H1 (cell line): ENCODE measurements at regions not wholly inside any gene's neighbourhood (a gene's known extent, or its start where the extent isn't known, plus 50 kb on each side); places are given as distances from the start of the nearest gene placed in this dataset.

Experiments
- CTCF ChIA-PET: fragments of 300-600 bp; sonication (Branson Sonifier 250); formaldehyde crosslinking; loops from one replicate; lab custom pipeline; 2021; ENCODE audit not compliant: partially characterized antibody; lab: Charles Lee
- POLR2A ChIA-PET: fragments of 300-600 bp; sonication (Branson Sonifier 250); formaldehyde crosslinking; loops from one replicate; lab custom pipeline; 2021; ENCODE audit warnings: inconsistent platforms; ENCODE audit not compliant: partially characterized antibody; lab: Charles Lee
- DNase-seq, 2 experiments: peaks; one replicate each; pipeline versions ENCODE4 v3.0.0 to v3.0.0-alpha.2; 2010 to 2022; ENCODE audit warnings: low spot score in 2 of 2, low read depth in 1 of 2, mixed read lengths in 1 of 2
- FAIRE-seq: peaks from 2 replicates; lab custom pipeline; 2011; peaks lifted over from hg19 to GRCh38; lab: Jason Lieb, UNC
- H2AFZ ChIP-seq: 2 replicates; pipeline ENCODE4 v1.8.1; 2012; ENCODE audit warnings: low read length, inconsistent platforms
- H2AK5ac ChIP-seq: 2 replicates; pipeline ENCODE4 v1.6.1; 2013; ENCODE audit warnings: low read depth, low read length
- H2BK120ac ChIP-seq: replicated peaks from 2 replicates; pipeline ENCODE3; 2013; ENCODE audit warnings: low read depth, low read length, inconsistent platforms
- H2BK12ac ChIP-seq: 2 replicates; pipeline ENCODE4 v1.6.1; 2013; ENCODE audit warnings: low read depth, low read length
- H2BK15ac ChIP-seq: 2 replicates; pipeline ENCODE4 v1.6.1; 2013; ENCODE audit warnings: low read length
- H2BK20ac ChIP-seq: 2 replicates; pipeline ENCODE4 v1.6.1; 2013; ENCODE audit warnings: low read length
- H2BK5ac ChIP-seq: 2 replicates; pipeline ENCODE4 v1.6.1; 2013; ENCODE audit warnings: low read depth, low read length
- H3K14ac ChIP-seq: 2 replicates; pipeline ENCODE4 v1.6.1; 2013; ENCODE audit warnings: inconsistent platforms; ENCODE audit not compliant: insufficient read length
- H3K18ac ChIP-seq: 2 replicates; pipeline ENCODE4 v1.6.1; 2013; ENCODE audit warnings: low read length; ENCODE audit errors: extremely low read depth
- H3K23ac ChIP-seq: 2 replicates; pipeline ENCODE4 v1.6.1; 2013; ENCODE audit warnings: inconsistent platforms; ENCODE audit not compliant: insufficient read length
- H3K23me2 ChIP-seq: 2 replicates; pipeline ENCODE4 v1.6.1; 2013; ENCODE audit warnings: low read depth, low read length
- H3K27ac ChIP-seq: 2 replicates; pipeline ENCODE4 v1.6.1; 2011; ENCODE audit warnings: low read depth, low read length, inconsistent platforms
- H3K27me3 ChIP-seq, 4 experiments: replicated peaks in 1 of 4; 1 replicate in 1 of 4; 2 replicates in 3 of 4; pipeline versions ENCODE4 v1.6.1 to v1.8.1; 2011 to 2013; ENCODE audit warnings: low read length in 3 of 4, mild to moderate bottlenecking in 3 of 4, inconsistent platforms in 2 of 4, mixed read lengths in 2 of 4, moderate library complexity in 1 of 4; ENCODE audit not compliant: control insufficient read depth in 3 of 4, insufficient read depth in 3 of 4; ENCODE audit errors: extremely low read depth in 1 of 4
- H3K36me3 ChIP-seq, 4 experiments: 2 replicates each; pipeline versions ENCODE4 v1.6.1 to v1.8.1; 2011 to 2013; ENCODE audit warnings: mild to moderate bottlenecking in 4 of 4, low read length in 3 of 4, moderate library complexity in 2 of 4, control low read depth in 1 of 4, inconsistent platforms in 1 of 4; ENCODE audit not compliant: insufficient read depth in 4 of 4, control insufficient read depth in 2 of 4
- H3K4ac ChIP-seq: replicated peaks from 2 replicates; pipeline ENCODE3; 2013; ENCODE audit warnings: low read length, low read depth, mixed read lengths, inconsistent platforms; ENCODE audit not compliant: insufficient read length
- H3K4me1 ChIP-seq, 4 experiments: replicated peaks in 1 of 4; 1 replicate in 1 of 4; 2 replicates in 3 of 4; pipeline versions ENCODE4 v1.6.1 to v1.8.1; 2011 to 2013; ENCODE audit warnings: low read length in 3 of 4, inconsistent platforms in 2 of 4, mixed read lengths in 1 of 4; ENCODE audit not compliant: insufficient read depth in 4 of 4, control insufficient read depth in 3 of 4
- H3K4me2 ChIP-seq, 2 experiments: 2 replicates each; pipeline versions ENCODE4 v1.6.1 to v1.8.1; 2011 to 2013; ENCODE audit warnings: low read depth in 2 of 2, low read length in 2 of 2, control low read depth in 1 of 2, inconsistent platforms in 1 of 2, mild to moderate bottlenecking in 1 of 2; ENCODE audit not compliant: insufficient read depth in 1 of 2
- H3K4me3 ChIP-seq, 4 experiments: fragments of 200-600, 300-600 bp in 1 of 4; sonication (generic), shearing (Covaris generic), sonication (Bioruptor Twin) in 1 of 4; 2 replicates each; pipeline versions ENCODE4 v1.5.1 to v1.8.1; 2011 to 2016; ENCODE audit warnings: low read length in 4 of 4, low read depth in 3 of 4, control low read depth in 2 of 4, inconsistent platforms in 2 of 4, mild to moderate bottlenecking in 2 of 4, mixed read lengths in 1 of 4, moderate library complexity in 1 of 4; ENCODE audit not compliant: insufficient read depth in 2 of 4; ENCODE audit errors: extremely low read depth in 1 of 4
- H3K56ac ChIP-seq: replicated peaks from 2 replicates; pipeline ENCODE3; 2013; ENCODE audit warnings: low read depth, mild to moderate bottlenecking, mixed read lengths, low read length, inconsistent platforms; ENCODE audit not compliant: insufficient read length
- H3K79me1 ChIP-seq: 2 replicates; pipeline ENCODE4 v1.6.1; 2013; ENCODE audit warnings: low read depth, low read length, control low read depth
- H3K79me2 ChIP-seq, 2 experiments: 2 replicates each; pipeline versions ENCODE4 v1.6.1 to v1.8.1; 2012 to 2013; ENCODE audit warnings: low read length in 2 of 2, mild to moderate bottlenecking in 2 of 2, inconsistent platforms in 1 of 2; ENCODE audit not compliant: insufficient read depth in 2 of 2, control insufficient read depth in 1 of 2
- H3K9ac ChIP-seq, 4 experiments: replicated peaks in 1 of 4; 1 replicate in 1 of 4; 2 replicates in 3 of 4; pipeline versions ENCODE4 v1.6.1 to v1.8.1; 2011 to 2013; ENCODE audit warnings: low read depth in 3 of 4, low read length in 3 of 4, control low read depth in 2 of 4, mild to moderate bottlenecking in 2 of 4, moderate library complexity in 2 of 4, inconsistent platforms in 1 of 4; ENCODE audit errors: extremely low read depth in 1 of 4
- H3K9me3 ChIP-seq, 2 experiments: 2 replicates each; pipeline versions ENCODE4 v1.6.1 to v1.8.1; 2012 to 2013; ENCODE audit warnings: mild to moderate bottlenecking in 2 of 2, moderate library complexity in 2 of 2, control low read depth in 1 of 2, inconsistent platforms in 1 of 2, low read depth in 1 of 2, low read length in 1 of 2, mixed read lengths in 1 of 2; ENCODE audit not compliant: insufficient read depth in 2 of 2
- H4K20me1 ChIP-seq, 2 experiments: replicated peaks in 1 of 2; 2 replicates each; pipeline versions ENCODE3 to v1.8.1; 2011 to 2013; ENCODE audit warnings: inconsistent platforms in 2 of 2, low read length in 2 of 2, mild to moderate bottlenecking in 1 of 2; ENCODE audit not compliant: insufficient read depth in 2 of 2, control insufficient read depth in 1 of 2
- H4K5ac ChIP-seq: 2 replicates; pipeline ENCODE4 v1.6.1; 2013; ENCODE audit warnings: low read length, low read depth, mixed read lengths, inconsistent platforms; ENCODE audit not compliant: insufficient read length
- H4K8ac ChIP-seq: 2 replicates; pipeline ENCODE4 v1.8.0; 2013; ENCODE audit warnings: mild to moderate bottlenecking, moderate library complexity, low read length, inconsistent platforms; ENCODE audit not compliant: insufficient read depth; ENCODE audit errors: extremely low read depth
- H4K91ac ChIP-seq: replicated peaks from 2 replicates; pipeline ENCODE3; 2013; ENCODE audit warnings: low read length, mixed read lengths, inconsistent platforms; ENCODE audit not compliant: insufficient read length
- KDM1A ChIP-seq: fragments of 200-600, 300-600 bp; sonication (generic); IDR thresholded peaks from 2 replicates; pipeline ENCODE4 v1.7.1; 2016; ENCODE audit warnings: mild to moderate bottlenecking, low read length, borderline replicate concordance
- WGBS, 2 experiments: shearing (Covaris generic) in 1 of 2; methylation state at CpG; one replicate each; pipeline versions ENCODE4 v1.1.6 to v1.1.7; 2013 to 2015; ENCODE audit warnings: low lambda C conversion rate in 2 of 2, mixed read lengths in 2 of 2, inconsistent platforms in 1 of 2, low coverage in 1 of 2, missing lambda C conversion rate in 1 of 2; ENCODE audit not compliant: insufficient replicate concordance in 2 of 2, insufficient coverage in 1 of 2, insufficient read length in 1 of 2; ENCODE audit errors: extremely low coverage in 1 of 2, missing lambda C conversion rate in 1 of 2; 5-methylcytosine and 5-hydroxymethylcytosine counted together

DNA sequence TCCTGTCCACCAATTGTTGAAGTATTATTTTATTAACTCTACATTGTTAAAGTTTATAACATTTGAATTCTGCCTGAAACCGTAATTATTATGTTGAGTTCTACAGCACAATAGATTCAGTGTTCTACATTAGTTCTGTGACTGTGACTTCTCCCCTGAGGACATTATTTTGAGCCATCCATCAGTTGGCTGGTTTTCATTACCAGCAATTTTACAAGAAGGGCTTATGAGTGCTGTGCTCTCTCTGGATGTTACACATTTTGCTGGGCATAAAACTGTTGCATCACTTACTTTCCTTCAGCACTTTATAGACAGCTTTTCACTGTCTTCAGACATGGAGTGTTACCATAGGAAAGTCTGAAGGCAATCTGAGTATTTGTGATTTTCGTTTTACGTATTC lies 118.2 kb upstream of the KITLG start:
- ChIA-PET POLR2A (interaction anchor here (0.6 kb wide), 1 partner anchor 48 kb away, joined by 3 read pairs; no protein-coding TSS in a partner anchor), CTCF (interaction anchor here (0.7 to 1.1 kb wide), 2 partner anchors 13 to 35 kb away, joined by 3 read pairs; no protein-coding TSS in a partner anchor)
- Histone ChIP-seq H3K27ac (no peak overlapping the region), H3K4me3 (no peak overlapping the region), H3K9me3 (peaks cover 9 to 14% of the 10 kb centered on the region in 2 experiments), H2BK5ac (no peak overlapping the region), H3K56ac (no peak overlapping the region), H4K20me1 (no peaks in the 10 kb centered on the region), H3K9ac (no peak overlapping the region), H3K4me1 (no peaks in the 10 kb centered on the region), H3K23ac (no peak overlapping the region), H2BK120ac (no peak overlapping the region), H3K79me1 (no peaks in the 10 kb centered on the region), H2AFZ (no peak overlapping the region), H3K36me3 (peaks cover 0 to 3% (median 0%) of the 10 kb centered on the region in 4 experiments; a peak in 1 of 8 replicates), H3K14ac (no peak overlapping the region), H3K4ac (no peak overlapping the region), H3K4me2 (no peak overlapping the region), H2BK12ac (no peak overlapping the region), H3K18ac (no peak overlapping the region), H3K23me2 (no peaks in the 10 kb centered on the region), H3K79me2 (no peaks in the 10 kb centered on the region), H4K8ac (no peak overlapping the region), H2BK15ac (no peak overlapping the region), H4K91ac (no peak overlapping the region), H2BK20ac (no peak overlapping the region), H2AK5ac (no peak overlapping the region), H4K5ac (no peak overlapping the region), H3K27me3 (no peaks in the 10 kb centered on the region)
- no peak for FAIRE-seq
- WGBS, 2 experiments, result 94% methylated on average over 3 of the region's 3 CpGs; no CpG with 5 or more reads in 1 of the 2 experiments
- TF ChIP-seq KDM1A, result no peak
- DNase-seq, result no peak
